Hippocampal formation (tissue), 2 donors: ENCODE measurements at regions not wholly inside any gene's neighbourhood (a gene's known extent, or its start where the extent isn't known, plus 50 kb on each side); places are given as distances from the start of the nearest gene placed in this dataset.
A peak's percentile ranks its signal among the peaks of the same experiment; 100 is the strongest.

Experiments
- DNase-seq, 2 donors: peaks; one replicate each; lab custom pipeline; 2025; lab: John Stamatoyannopoulos, UW

- no peak for DNase-seq
These were observed 171.2 kb upstream of the NWD2 start for GRCh38 chr4:37073226-37073840.

- DNase-seq: no peak
These were observed 161.6 kb upstream of the NWD2 start for GRCh38 chr4:37082912-37083311.

GRCh38 chr4:37095925-37096324 lies 148.6 kb upstream of the NWD2 start:
- DNase-seq: no peak

- no peak for DNase-seq
These were observed 143.4 kb upstream of the NWD2 start for GRCh38 chr4:37101182-37101581.

- no peak for DNase-seq
These were observed 142.9 kb upstream of the NWD2 start for GRCh38 chr4:37101686-37102085.

GRCh38 chr4:37109756-37110155 lies 134.8 kb upstream of the NWD2 start:
- DNase-seq: no peak

GRCh38 chr4:37124800-37125199 lies 119.7 kb upstream of the NWD2 start:
- DNase-seq: no peak

GRCh38 chr4:37126051-37126450 lies 118.5 kb upstream of the NWD2 start:
- DNase-seq: no peak

- no peak for DNase-seq
These were observed 114.1 kb upstream of the NWD2 start for GRCh38 chr4:37130465-37130864.

- DNase-seq: no peak
These were observed 112.1 kb upstream of the NWD2 start for GRCh38 chr4:37132351-37132974.

- DNase-seq: no peak
These were observed 111.6 kb upstream of the NWD2 start for GRCh38 chr4:37132975-37133360.

GRCh38 chr4:37138019-37138653 lies 106.4 kb upstream of the NWD2 start:
- no peak for DNase-seq

- DNase-seq: no peak
These were observed 105.8 kb upstream of the NWD2 start for GRCh38 chr4:37138789-37139188.

GRCh38 chr4:37139987-37140386 lies 104.6 kb upstream of the NWD2 start:
- no peak for DNase-seq

- DNase-seq: no peak
These were observed 98.3 kb upstream of the NWD2 start for GRCh38 chr4:37146260-37146659.

GRCh38 chr4:37157476-37158167 lies 86.9 kb upstream of the NWD2 start:
- peak; percentile 2 to 44 for DNase-seq

- DNase-seq: no peak
These were observed 83.9 kb upstream of the NWD2 start for GRCh38 chr4:37160653-37161052.

GRCh38 chr4:37165844-37166243 lies 78.7 kb upstream of the NWD2 start:
- peak in 1 of 2 donors; percentile 10 for DNase-seq

GRCh38 chr4:37169956-37170355 lies 74.6 kb upstream of the NWD2 start:
- no peak for DNase-seq

- DNase-seq: no peak
These were observed 56.4 kb upstream of the NWD2 start for GRCh38 chr4:37188100-37188499.
